GM23338 (cell line): ENCODE measurements at regions not wholly inside any gene's neighbourhood (a gene's known extent, or its start where the extent isn't known, plus 50 kb on each side); places are given as distances from the start of the nearest gene placed in this dataset.
A peak's percentile ranks its signal among the peaks of the same experiment; 100 is the strongest.

Experiments used
- ATAC-seq: fragments of 200-7000 bp; cut with Tn5 transposase; 3 replicates; pipeline ENCODE4 v1.9.1; 2020
- DNase-seq: peaks from one replicate; pipeline ENCODE4 v3.0.0-alpha.2; 2015; ENCODE audit warnings: low spot score
- H2AFZ ChIP-seq: fragments of 200-600 bp; sonication (generic); 2 replicates; pipeline ENCODE4 v1.8.0; 2016; ENCODE audit warnings: antibody characterized with exemption, mild to moderate bottlenecking, moderate library complexity
- H3F3A ChIP-seq: fragments of 200-600 bp; sonication (generic); replicated peaks from 2 replicates; pipeline ENCODE4 v1.8.0; 2017; ENCODE audit warnings: antibody characterized with exemption, mixed run types, low read depth
- H3K27ac ChIP-seq: fragments of 200-600 bp; sonication (generic); 2 replicates; pipeline ENCODE4 v1.6.1; 2016; ENCODE audit warnings: low read depth
- H3K27me3 ChIP-seq: fragments of 200-600 bp; sonication (generic); 2 replicates; pipeline ENCODE4 v1.8.0; 2016; ENCODE audit warnings: mild to moderate bottlenecking, mixed run types, moderate library complexity; ENCODE audit not compliant: insufficient read depth
- H3K36me3 ChIP-seq: fragments of 200-600 bp; sonication (generic); 2 replicates; pipeline ENCODE4 v1.8.0; 2016; ENCODE audit warnings: mild to moderate bottlenecking; ENCODE audit not compliant: insufficient read depth
- H3K4me1 ChIP-seq: fragments of 200-600 bp; sonication (generic); 2 replicates; pipeline ENCODE4 v1.8.0; 2016; ENCODE audit warnings: mild to moderate bottlenecking, moderate library complexity; ENCODE audit not compliant: insufficient read depth
- H3K4me2 ChIP-seq: fragments of 200-600 bp; sonication (generic); 2 replicates; pipeline ENCODE4 v1.7.1; 2017; ENCODE audit warnings: mixed run types
- H3K4me3 ChIP-seq: fragments of 200-600 bp; sonication (generic); 2 replicates; pipeline ENCODE4 v1.6.1; 2016; ENCODE audit warnings: mixed run types
- H3K79me2 ChIP-seq: fragments of 200-600 bp; sonication (generic); replicated peaks from 2 replicates; pipeline ENCODE4 v1.8.0; 2017; ENCODE audit warnings: mild to moderate bottlenecking; ENCODE audit not compliant: insufficient read depth
- H3K9me2 ChIP-seq: fragments of 200-600 bp; sonication (generic); 2 replicates; pipeline ENCODE4 v1.8.0; 2017; ENCODE audit not compliant: insufficient read depth
- H4K20me1 ChIP-seq: fragments of 200-600 bp; sonication (generic); replicated peaks from 2 replicates; pipeline ENCODE4 v1.8.0; 2017; ENCODE audit warnings: mild to moderate bottlenecking; ENCODE audit not compliant: insufficient read depth
- H3K27ac Mint-ChIP-seq: 2 replicates; pipeline ENCODE4 v1.8.0; 2020; ENCODE audit warnings: inconsistent platforms, mild to moderate bottlenecking, moderate library complexity, mixed read lengths
- H3K27me3 Mint-ChIP-seq: 3 replicates; pipeline ENCODE4 v1.8.0; 2022; ENCODE audit warnings: low read depth, mild to moderate bottlenecking, moderate library complexity, mixed read lengths, inconsistent platforms; ENCODE audit not compliant: insufficient read depth, poor library complexity
- H3K36me3 Mint-ChIP-seq: 3 replicates; pipeline ENCODE4 v1.8.0; 2021; ENCODE audit warnings: low read depth, mild to moderate bottlenecking, inconsistent platforms, moderate library complexity, mixed read lengths
- H3K4me1 Mint-ChIP-seq: 3 replicates; pipeline ENCODE4 v1.8.0; 2020; ENCODE audit warnings: mild to moderate bottlenecking, inconsistent platforms, mixed read lengths
- H3K4me3 Mint-ChIP-seq: 3 replicates; pipeline ENCODE4 v1.8.0; 2021; ENCODE audit warnings: moderate library complexity, mild to moderate bottlenecking, inconsistent platforms, mixed read lengths
- H3K9me3 Mint-ChIP-seq: 3 replicates; pipeline ENCODE4 v1.8.0; 2020; ENCODE audit warnings: moderate library complexity, mild to moderate bottlenecking, inconsistent platforms, mixed read lengths
- CREB1 ChIP-seq: fragments of 250-450 bp; sonication (Bioruptor Pico); IDR thresholded peaks from 2 replicates; pipeline ENCODE4 v1.5.0; 2020; ENCODE audit warnings: low read depth, mild to moderate bottlenecking, moderate library complexity
- EZH2 ChIP-seq: fragments of 200-600 bp; sonication (generic); IDR thresholded peaks from one replicate; pipeline ENCODE4 v1.8.0; 2017; ENCODE audit warnings: antibody characterized with exemption, mild to moderate bottlenecking, low read depth; ENCODE audit not compliant: unreplicated experiment
- EZH2phosphoT487 ChIP-seq: fragments of 200-600 bp; sonication (generic); IDR thresholded peaks from one replicate; pipeline ENCODE4 v1.8.1; 2018; ENCODE audit warnings: antibody characterized with exemption; ENCODE audit not compliant: unreplicated experiment
- JUNB ChIP-seq: IDR thresholded peaks from one replicate; pipeline ENCODE4 v1.6.1; 2016; ENCODE audit warnings: antibody characterized with exemption; ENCODE audit not compliant: unreplicated experiment
- NANOG ChIP-seq: IDR thresholded peaks from 2 replicates; pipeline ENCODE4 v1.6.1; 2016; ENCODE audit warnings: antibody characterized with exemption, borderline replicate concordance
- POLR2AphosphoS5 ChIP-seq: IDR thresholded peaks from 2 replicates; pipeline ENCODE4 v1.6.1; 2016; ENCODE audit warnings: antibody characterized with exemption, low read depth
- REST ChIP-seq: IDR thresholded peaks from one replicate; pipeline ENCODE4 v1.6.1; 2018; ENCODE audit warnings: antibody characterized with exemption; ENCODE audit not compliant: unreplicated experiment
- STAT1 ChIP-seq: IDR thresholded peaks from one replicate; pipeline ENCODE4 v1.6.1; 2016; ENCODE audit warnings: antibody characterized with exemption; ENCODE audit not compliant: unreplicated experiment
- ZNF114 ChIP-seq: fragments of 250-450 bp; sonication (Bioruptor Pico); IDR thresholded peaks from 2 replicates; pipeline ENCODE4 v1.5.0; 2020; ENCODE audit warnings: mild to moderate bottlenecking, moderate library complexity
- ZNF331 ChIP-seq: fragments of 250-450 bp; sonication (Bioruptor Pico); IDR thresholded peaks from 2 replicates; pipeline ENCODE4 v1.5.0; 2020; ENCODE audit warnings: low read depth, mild to moderate bottlenecking, moderate library complexity
- ZNF462 ChIP-seq: fragments of 250-450 bp; sonication (Bioruptor Pico); IDR thresholded peaks from 2 replicates; pipeline ENCODE4 v1.5.0; 2020; ENCODE audit warnings: mild to moderate bottlenecking, moderate library complexity
- TF ChIP-seq, protein P1 (sequence below): IDR thresholded peaks from 2 replicates; pipeline ENCODE4 v1.6.1; 2016; ENCODE audit warnings: antibody characterized with exemption
- TF ChIP-seq, protein P2 (sequence below), 2 experiments: fragments of 200-600 bp in 1 of 2; sonication (generic) in 1 of 2; conservative IDR thresholded peaks; 2 replicates each; pipeline versions ENCODE4 v1.5.1 to v1.6.1; 2016 to 2017; ENCODE audit warnings: antibody characterized with exemption in 2 of 2, low read depth in 2 of 2, mild to moderate bottlenecking in 2 of 2, moderate library complexity in 1 of 2

DNA sequence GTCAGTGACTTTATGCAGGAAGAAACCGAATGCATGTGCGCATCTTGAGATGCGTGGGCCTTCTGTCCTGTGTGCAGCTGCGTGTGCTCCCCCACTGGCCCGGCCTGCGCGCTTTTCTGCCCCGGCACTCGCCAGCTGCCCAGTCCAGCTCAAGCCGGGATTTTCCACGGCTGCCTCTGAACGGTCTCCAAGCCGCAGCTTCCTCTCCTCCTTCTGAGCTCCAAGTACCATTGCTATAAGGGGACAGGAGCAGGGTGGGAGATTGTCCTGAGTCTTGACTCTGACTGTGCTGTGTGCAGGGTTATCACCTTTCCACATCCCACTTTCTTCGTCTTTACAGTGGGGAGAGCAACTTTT, 302.8 kb downstream of the THBS2 start:
- H2AFZ ChIP-seq = peak overlapping the region; percentile 48; the same call in 1 of the 2 replicates

More for the DNA sequence above, 302.8 kb downstream of the THBS2 start:
- Histone ChIP-seq H3K4me3 (no peak overlapping the region), H3K79me2 (no peaks in the 10 kb centered on the region), H3K4me1 (no peaks in the 10 kb centered on the region), H3K4me2 (no peak overlapping the region), H3K36me3 (no peaks in the 10 kb centered on the region), H3F3A (no peaks in the 10 kb centered on the region), H4K20me1 (no peaks in the 10 kb centered on the region), H3K27me3 (no peaks in the 10 kb centered on the region), H3K27ac (no peak overlapping the region), H3K9me2 (no peaks in the 10 kb centered on the region)
- ATAC-seq = no peak; the same call in 2 of the 3 replicates
- no peak for DNase-seq
- Mint-ChIP-seq H3K4me3 (no peak overlapping the region), H3K27ac (no peak overlapping the region), H3K9me3 (peaks cover 10% of the 10 kb centered on the region), H3K36me3 (peaks cover 6% of the 10 kb centered on the region; the same call in 2 of the 3 replicates), H3K4me1 (no peaks in the 10 kb centered on the region), H3K27me3 (peaks cover 5% of the 10 kb centered on the region)
- no peak for TF ChIP-seq EZH2phosphoT487
- no peak for TF ChIP-seq POLR2AphosphoS5
- no peak for TF ChIP-seq NANOG
- TF ChIP-seq ZNF331 = no peak
- TF ChIP-seq, protein P1, sequence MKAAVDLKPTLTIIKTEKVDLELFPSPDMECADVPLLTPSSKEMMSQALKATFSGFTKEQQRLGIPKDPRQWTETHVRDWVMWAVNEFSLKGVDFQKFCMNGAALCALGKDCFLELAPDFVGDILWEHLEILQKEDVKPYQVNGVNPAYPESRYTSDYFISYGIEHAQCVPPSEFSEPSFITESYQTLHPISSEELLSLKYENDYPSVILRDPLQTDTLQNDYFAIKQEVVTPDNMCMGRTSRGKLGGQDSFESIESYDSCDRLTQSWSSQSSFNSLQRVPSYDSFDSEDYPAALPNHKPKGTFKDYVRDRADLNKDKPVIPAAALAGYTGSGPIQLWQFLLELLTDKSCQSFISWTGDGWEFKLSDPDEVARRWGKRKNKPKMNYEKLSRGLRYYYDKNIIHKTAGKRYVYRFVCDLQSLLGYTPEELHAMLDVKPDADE = no peak
- TF ChIP-seq STAT1 = no peak
- no peak for TF ChIP-seq REST
- TF ChIP-seq CREB1 (CRISPR knock-in tag) = no peak
- no peak for TF ChIP-seq ZNF462
- TF ChIP-seq, protein P2, sequence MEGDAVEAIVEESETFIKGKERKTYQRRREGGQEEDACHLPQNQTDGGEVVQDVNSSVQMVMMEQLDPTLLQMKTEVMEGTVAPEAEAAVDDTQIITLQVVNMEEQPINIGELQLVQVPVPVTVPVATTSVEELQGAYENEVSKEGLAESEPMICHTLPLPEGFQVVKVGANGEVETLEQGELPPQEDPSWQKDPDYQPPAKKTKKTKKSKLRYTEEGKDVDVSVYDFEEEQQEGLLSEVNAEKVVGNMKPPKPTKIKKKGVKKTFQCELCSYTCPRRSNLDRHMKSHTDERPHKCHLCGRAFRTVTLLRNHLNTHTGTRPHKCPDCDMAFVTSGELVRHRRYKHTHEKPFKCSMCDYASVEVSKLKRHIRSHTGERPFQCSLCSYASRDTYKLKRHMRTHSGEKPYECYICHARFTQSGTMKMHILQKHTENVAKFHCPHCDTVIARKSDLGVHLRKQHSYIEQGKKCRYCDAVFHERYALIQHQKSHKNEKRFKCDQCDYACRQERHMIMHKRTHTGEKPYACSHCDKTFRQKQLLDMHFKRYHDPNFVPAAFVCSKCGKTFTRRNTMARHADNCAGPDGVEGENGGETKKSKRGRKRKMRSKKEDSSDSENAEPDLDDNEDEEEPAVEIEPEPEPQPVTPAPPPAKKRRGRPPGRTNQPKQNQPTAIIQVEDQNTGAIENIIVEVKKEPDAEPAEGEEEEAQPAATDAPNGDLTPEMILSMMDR (conservative IDR thresholded peaks at IDR 0.05; ENCODE audit: low read depth in 2 of 2) = no peak
- TF ChIP-seq EZH2 = no peak
- TF ChIP-seq JUNB = no peak
- no peak for TF ChIP-seq ZNF114 (CRISPR knock-in tag)
